NOMO-1 treated with dmso at 0.1 percent for 144 hours (cell line): ENCODE measurements at regions not wholly inside any gene's neighbourhood (a gene's known extent, or its start where the extent isn't known, plus 50 kb on each side); places are given as distances from the start of the nearest gene placed in this dataset.
"Not testable (repeated sequence)": the region's sequence is repeated elsewhere in the genome, so short reads cannot be mapped to it uniquely, and the experiment has no call there.

Source experiments
- DNase-seq: peaks from one replicate; lab custom pipeline; 2025; ENCODE audit not compliant: unreplicated experiment; lab: John Stamatoyannopoulos, UW

DNA sequence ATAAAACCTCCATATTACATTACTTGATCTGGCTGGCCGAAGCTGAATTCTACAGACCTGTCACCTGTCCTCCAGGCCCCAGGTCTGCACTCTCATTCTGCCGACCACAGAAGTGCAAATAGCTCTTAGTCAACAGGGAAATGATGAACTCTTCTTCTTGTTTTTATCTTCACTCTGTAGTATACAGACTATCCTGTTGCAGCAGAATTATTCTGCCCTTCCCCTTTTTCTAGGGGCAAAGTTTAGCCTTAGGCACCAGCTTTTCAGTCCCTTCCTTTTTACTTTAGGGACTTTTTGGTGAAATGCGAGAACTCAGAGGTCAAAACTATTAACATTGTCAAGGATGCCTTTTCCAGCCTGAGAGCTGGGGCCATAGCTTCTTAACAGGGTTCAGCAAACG, 229.6 kb upstream of the EGLN3 start:
- DNase-seq: peak; percentile 70

DNA sequence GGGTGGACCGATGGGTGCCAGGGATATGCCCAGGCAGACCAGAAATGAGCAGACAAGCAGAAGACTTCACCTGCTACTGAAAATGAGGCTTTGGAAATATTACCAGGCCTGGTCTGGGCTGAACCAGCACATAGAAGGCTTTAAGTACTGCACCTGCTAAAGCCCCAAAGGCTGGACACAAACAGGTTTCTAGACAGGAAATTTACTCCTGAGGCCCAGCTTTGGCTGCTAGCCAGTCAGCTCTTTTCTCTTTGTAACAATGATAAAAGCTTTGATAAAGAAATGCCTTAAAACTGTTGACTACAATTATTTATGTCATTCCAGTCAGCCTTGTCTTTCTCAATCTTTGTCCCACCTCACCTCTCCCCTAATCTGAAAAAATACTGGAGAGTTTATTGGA, 228.9 kb upstream of the EGLN3 start:
- DNase-seq: no peak

DNA sequence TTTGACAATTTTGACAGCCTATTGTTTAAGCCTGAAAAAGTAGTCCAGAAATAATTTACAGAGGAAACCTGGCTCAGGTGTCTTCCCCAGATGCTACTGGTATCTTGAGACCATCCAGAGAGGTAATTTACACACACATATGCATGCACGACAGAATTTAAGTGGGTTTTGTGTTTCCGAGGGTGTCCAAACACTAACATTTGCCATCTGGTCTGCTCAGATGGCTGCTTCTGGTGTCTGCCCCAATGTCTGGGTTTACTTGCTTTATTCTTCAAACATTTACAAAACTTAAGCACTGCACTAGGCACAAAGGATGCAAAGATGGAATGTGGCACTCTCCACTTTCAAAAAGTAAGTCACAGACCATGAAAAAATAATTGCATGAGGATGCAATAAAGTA, 226.6 kb upstream of the EGLN3 start:
- DNase-seq: no peak

DNA sequence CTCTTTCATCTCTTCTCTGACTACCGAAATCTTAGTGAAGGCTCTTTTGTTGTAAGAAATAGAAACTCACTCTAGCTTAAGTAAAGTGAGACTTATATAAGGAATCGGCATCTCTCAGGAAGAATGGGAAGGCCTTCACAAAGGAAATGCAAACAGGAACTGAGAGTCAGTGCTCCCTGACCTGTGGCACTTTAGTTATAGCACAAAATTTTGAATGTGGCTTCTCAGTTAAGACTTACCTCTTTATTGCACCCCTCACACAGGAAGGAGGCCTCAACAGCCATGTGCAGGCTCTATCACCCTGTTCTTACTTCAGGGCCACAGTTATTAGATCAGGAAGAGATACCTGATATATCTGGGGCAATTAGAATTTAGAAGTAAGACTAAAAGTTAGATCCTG, 224.7 kb upstream of the EGLN3 start:
- DNase-seq: no peak

DNA sequence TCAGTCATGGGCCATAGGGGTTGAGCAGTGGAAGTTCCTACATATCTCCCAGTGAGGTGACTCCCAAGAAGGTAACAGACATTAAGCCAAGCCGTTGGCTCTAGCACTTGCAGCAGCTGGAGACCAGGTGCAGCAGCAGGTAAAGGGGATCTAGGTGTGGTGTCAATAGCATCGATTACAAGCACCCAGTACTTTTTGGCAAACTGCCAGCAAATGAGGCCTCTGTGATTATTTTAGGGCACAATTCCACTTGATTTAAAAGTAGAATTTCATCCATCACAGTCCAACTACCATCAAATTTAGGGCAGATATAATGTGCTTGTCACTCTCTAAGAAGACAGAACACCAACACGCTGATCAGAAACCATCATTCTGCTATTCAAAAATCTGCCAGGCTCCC, 224.1 kb upstream of the EGLN3 start:
- DNase-seq: no peak

DNA sequence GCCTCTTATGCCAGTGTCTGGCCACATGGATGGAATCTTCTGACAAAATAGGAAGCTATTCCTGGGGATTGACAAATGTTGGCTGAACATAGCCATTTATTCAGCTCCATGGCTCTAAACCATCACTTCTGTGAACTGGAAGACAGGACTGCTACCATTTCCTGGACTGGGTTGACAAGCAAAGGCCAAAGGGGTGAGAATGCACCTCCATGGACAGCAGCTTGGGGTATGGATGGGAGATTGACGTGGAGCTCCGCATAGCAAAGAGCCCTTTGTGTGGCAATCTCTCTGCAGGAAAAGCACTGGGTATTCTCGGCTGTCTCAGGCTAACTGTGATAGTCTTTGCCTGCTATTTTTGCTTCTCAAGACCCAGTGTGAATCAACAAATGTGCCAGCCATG, 223.0 kb upstream of the EGLN3 start:
- DNase-seq: no peak

DNA sequence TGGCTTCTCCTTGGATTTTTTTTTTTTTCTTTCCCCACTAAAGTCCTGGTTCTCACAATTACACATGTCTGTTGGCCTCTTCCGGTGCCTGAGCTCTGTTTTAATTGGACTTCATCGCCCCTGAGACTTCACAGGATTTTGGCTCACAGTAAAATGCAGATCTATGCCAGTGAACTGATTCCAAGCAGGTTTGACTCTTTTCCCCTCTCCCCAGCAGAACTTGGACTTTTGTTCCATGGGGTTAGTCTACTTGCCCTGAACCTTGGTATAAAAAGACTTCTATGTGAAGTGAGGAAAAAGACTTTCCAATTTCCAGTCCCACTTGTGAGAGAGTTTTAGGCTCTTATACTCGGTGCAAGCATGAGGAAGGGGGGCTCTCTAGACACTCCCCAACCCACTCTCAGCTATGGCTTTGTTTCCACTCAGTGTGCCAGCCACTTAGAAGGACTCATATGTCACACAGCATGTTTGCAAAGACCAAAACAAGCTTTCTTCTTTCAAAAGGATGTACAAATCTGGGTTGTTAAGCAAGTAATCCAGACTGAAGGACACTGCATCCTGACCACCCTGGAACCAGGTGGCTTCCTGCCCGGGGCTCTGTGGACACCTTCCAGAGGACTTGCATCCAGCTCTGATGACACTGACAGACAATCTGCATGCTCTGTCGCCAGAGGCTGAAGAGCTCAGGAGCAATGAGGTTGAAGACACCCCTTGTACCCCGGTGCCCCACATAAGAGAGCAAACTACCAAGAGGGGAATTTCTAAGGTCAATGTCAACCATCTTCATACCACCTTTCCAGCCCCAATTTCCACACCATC, 221.9 kb upstream of the EGLN3 start:
- DNase-seq: no peak

DNA sequence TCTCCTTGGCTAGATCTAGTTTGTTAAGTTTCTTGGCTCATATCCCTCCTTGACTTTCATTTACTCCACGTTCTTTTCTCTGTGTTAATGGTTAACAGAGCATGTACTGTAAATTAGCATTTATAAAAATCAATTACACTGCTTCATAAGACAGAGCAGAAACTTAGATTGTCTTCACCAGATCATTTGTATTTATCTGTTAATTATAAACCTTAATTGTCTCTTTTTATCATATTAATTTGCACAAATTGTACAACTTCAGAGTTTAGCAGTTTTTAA, 221.2 kb upstream of the EGLN3 start:
- no peak for DNase-seq

DNA sequence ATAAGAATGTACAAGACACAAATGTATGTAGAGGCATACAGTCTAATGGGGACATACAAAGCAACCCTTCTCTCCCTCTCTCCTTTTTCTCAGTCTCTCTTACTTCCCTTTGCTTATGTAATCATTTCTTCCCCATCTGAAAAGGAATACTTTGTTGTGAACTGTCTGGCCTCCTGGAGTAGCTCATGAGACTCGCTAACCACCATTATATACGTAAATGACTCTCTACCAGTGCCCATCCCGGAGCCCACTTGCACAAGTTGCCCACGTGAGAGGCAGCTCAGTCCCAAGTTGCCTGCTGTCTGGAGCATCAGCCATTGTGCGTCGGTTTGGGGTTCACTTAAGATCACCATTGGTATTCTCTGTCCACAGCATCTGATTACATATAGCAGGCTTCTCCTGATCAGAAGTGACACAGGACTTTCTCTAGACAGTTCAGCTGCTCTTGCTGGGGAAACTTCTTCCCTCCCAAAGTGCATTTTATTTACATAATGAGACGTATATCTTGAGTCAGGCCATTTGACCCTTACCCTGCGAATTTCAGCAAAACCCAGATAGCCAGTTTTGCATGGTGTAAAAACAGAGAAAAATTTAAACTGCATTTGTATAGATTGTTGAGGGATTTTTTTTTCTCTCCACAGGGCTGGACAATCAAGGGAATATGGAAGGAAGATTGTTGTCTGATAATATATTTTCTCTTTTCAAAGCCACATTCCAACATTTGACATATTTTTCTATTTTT, 220.7 kb upstream of the EGLN3 start:
- no peak for DNase-seq

DNA sequence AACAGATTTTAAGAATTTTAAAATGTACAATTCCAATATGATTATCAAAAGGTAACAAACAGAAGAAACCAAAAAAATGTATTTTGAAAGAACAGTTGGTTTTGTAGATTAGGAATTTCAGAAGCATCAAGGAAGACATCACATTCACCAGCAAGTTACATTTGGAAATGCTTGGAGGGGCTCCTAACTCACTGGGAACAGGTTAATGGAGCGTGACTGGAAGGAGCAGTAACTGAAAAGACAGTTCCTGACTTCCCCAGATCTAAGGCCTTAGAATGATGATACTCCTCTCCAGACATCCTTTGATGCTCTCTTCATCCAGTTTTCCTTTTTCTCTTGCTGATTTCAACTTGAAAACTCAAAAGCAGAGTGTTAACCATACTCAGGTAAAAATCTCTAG, 220.0 kb upstream of the EGLN3 start:
- DNase-seq: no peak

DNA sequence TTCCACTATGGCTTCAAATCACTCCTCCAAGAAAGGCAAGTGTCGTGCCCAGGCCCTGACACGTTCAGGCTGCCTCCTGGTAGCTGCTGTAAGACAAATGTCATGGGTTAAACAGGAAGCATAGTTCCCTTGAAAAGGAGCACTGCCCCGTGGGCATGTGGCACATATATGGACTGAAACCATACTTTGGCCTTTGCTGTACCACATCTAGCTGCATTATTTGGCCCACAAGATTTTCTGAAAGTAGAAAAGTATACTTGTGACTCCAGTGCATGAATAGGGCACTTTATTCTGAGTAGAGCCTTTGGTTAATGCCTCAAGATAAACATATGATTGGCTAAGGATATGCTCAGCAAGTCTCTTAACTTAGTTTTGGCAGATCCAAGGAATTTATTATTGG, 218.7 kb upstream of the EGLN3 start:
- no peak for DNase-seq

DNA sequence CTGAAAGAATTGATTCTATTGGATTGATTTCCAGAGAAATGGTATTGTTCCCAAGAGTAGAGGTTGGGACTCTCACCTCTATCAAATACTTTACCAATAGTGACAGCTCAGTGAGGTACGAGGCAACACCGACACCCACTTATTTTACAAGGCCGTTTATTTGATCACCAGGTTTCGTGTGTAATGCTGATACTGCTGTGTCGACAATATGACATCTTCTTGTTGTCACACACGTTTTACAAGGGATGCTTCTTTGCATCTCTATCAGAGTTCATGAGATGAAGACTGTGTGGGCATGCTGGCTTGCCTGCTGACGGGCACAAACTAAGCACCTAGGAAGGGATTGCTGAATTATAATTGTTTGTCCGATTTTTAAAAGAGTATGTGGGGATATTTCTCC, 217.8 kb upstream of the EGLN3 start:
- DNase-seq: no peak

DNA sequence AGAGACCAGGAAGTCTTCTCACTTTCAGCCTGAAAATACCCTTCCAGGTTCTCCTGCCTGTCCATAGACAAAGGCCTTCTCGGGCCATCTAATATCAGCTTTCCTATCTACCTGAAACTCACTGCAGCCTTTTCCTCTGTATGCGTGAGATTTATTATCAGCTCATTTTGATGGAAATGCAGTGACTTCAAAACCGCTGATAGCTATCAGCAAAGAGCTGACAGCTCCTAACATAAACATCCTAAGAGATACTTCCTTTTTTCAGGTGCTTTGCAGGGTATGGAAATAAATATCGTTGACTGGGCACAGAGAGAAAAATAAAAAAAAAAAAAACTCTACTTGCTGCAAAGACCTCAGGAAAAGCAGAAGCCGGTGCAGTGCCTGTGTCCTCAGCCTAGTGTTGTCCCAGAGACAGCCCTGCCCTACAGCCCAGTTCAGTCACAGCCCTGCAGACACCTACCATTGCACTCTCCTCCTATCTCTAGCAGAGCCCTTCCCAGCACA, 215.0 kb upstream of the EGLN3 start:
- DNase-seq: peak; percentile 44

DNA sequence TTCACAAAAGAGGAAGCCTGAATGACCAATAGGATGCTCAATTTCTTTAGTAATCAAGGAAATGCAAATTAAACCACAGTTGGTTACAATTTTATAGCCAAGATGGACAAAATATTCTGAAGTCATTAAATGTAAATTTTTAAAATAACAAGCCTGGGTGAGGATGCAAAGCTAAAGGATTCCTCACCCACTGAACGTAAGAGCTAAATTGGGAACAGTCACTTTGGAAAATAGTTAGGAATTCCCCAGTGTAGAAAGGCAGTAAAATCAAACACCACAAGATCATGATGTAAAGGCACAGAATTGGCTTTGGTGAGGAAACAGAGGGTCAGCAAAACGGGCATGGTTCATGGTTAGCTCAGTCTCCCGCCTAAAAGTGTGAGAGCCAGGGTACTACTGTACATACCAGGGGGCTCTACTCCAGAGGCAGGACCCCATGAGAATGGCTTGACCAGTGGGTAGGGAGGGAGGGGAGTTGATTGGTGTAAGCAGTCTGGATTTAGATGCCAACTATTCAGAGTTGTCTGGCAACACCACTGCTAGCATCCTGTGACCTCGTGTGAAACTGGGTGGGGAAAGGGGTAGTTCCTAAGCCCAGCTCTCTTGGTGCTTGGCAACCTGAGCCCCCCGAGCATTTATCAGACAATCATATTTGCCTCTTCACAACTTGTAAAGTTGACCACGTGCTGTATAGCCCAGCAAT, 213.4 kb upstream of the EGLN3 start:
- DNase-seq: no peak

DNA sequence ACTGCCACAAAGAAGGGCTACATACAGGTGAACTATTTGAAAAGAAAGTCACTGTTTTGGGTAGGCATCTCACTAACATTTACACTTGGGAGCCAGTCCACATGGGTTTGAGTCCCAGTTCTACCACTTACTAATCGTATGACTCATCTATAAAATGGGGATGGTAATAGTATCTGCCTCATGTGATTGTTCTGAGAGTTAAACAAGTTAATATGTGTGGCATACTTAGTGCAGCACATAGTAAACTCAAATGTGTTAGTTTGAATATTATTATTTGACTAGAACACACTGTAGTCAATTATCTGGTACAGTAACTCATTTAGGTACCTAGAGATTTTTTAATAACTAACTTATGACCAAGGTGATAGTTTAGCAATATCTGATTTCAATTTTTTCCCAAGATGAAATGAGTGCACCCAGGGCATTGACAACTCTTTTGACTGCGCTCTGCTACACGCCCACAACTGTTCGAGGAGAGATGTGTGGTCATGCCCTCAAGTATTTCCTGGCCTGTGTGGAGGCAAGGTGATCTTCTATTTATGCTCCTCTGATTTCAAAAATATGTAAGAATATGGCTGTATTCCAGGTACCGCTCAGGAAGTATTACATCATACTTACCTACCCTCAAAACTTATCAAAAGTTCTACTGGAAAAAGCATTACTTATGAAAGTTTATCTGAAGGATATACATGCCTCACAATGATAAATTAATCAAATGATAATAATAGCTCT, 210.6 kb upstream of the EGLN3 start:
- no peak for DNase-seq

DNA sequence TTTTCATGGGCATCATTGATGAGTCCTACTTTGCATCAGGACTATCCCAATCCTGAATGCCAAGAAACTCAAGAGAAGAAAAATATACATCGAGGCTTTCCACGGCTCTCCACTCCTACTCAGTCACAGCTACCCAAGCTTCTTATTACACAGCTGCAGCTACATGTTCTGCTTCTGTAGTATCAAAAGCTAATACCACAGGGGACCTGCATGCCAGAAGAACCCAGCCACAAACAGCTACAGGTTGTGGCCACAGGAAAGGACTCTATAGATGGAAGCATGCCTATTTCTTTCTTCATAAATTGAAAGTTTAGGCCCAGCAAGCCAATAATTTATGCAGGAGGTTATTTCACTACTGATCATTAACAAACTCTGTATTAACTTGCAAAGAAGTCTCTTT, 209.7 kb upstream of the EGLN3 start:
- DNase-seq: no peak

DNA sequence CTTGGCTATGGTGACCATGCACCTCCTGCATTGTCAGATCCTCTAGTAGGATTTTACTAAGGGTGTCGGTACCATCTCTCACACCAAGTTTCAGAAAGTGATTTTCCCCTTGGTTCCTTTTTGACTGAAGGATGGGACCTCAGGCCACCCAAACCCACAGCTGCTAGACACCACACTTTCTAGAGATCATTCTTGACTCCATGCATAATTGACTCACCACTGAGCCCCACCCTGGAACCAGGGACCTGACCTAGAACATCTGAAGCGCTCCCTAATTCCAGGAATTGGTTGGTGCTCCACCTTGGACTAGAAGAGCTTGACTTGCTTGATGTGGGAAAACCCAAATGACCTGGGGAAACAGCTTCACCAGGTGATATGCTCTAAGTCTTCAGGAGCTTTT, 206.8 kb upstream of the EGLN3 start:
- DNase-seq: no peak

DNA sequence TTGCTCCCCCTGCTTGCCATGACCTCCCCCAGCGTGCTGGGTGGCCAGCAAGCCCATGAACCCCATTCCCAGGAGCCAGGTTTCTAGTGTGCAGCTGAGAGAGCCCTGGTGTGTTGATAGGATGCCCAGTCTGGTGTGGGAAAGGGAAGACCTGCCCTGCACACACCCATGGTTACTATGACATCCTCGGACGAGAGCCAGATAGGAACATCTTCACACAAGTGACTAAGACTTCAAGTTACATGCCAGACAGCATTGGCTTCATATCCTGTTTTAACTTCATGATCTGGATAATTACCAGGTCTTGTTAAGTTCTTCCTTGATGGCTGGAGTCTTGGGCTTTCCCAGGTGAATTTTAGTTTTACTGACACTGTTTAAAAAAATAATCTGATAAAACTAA, 196.6 kb upstream of the EGLN3 start:
- DNase-seq: no peak

DNA sequence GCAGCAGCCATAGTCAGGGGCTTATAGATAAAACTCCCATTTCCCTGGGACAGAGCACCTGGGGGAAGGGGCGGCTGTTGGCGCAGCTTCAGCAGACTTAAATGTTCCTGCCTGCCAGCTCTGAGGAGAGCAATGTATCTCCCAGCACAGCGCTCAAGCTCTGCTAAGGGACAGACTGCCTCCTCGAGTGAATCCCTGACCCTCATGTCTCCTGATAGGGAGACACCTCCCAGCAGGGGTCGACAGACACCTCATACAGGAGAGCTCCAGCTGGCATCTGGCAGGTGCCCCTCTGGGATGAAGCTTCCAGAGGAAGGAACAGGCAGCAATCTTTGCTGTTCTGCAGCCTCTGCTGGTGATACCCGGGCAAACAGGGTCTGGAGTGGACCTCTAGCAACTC, 189.3 kb upstream of the EGLN3 start:
- not testable (repeated sequence) for DNase-seq

DNA sequence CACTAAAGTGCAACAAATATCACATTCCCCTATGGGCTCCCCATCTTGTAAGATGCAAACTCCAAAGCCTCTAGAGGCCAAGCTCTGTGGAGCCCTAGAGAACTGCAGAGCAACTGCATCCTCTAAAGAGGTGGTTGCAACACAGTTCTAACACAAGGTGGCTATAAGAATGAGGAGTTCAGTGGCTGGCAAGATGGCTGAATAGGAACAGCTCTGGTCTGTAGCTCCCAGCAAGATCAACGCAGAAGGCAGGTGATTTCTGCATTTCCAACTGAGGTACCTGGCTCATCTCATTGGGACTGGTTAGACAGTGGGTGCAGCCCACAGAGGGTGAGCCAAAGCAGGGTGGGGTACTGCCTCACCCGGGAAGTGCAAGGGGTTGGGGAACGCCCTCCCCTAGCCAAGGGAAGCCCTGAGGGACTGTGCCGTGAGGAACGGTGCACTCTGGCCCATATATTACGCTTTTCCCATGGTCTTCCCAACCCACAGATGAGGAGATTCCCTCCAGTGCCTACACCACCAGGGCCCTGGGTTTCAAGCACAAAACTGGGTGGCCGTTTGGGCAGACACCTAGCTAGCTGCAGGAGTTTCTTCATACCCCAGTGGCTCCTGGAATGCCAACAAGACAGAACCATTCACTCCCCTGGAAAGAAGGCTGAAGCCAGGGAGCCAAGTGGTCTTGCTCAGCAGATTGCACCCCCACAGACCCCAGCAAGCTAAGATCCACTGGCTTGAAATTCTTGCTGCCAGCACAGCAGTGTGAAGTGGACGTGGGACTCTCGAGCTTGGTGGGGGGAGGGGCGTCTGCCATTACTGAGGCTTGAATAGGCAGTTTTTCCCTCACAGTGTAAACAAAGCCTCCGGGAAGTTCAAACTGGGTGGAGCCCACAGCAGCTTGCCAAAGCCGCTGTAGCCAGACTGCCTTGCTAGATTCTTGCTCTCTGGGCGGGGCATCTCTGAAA, 188.6 kb upstream of the EGLN3 start:
- not testable (repeated sequence) for DNase-seq
